ENCODE measurements at regions not wholly inside any gene's neighbourhood (a gene's known extent, or its start where the extent isn't known, plus 50 kb on each side); places are given as distances from the start of the nearest gene placed in this dataset.
A peak's percentile ranks its signal among the peaks of the same experiment; 100 is the strongest.

GRCh38 chr6:2407525-2407924, 162.1 kb upstream of the GMDS start:
- TF ChIP-seq POLR2A (IDR thresholded peaks at IDR 0.05) (no peak), CTCF (IDR thresholded peaks at IDR 0.05) (no peak)
- Histone ChIP-seq H3K27me3 (no peaks in the 10 kb centered on the region), H3K27ac (no peak overlapping the region), H3K9me3 (peaks cover 0 to 10% (median 0%) of the 10 kb centered on the region in 12 donors), H3K4me1 (no peaks in the 10 kb centered on the region), H3K4me3 (no peak overlapping the region), H3K36me3 (peaks cover 0 to under 1% (median 0%) of the 10 kb centered on the region in 9 donors)
- ATAC-seq (no peak), DNase-seq (no peak)
- intact Hi-C loops (cut with DNase I) = no loop called here

- no peak for ATAC-seq
- Histone ChIP-seq H3K36me3 (peaks cover 0 to 24% (median 0%) of the 10 kb centered on the region in 9 donors), H3K27me3 (no peaks in the 10 kb centered on the region), H3K27ac (no peak overlapping the region), H3K4me3 (no peak overlapping the region), H3K4me1 (no peaks in the 10 kb centered on the region), H3K9me3 (peaks cover 0 to 24% (median 0%) of the 10 kb centered on the region in 12 donors)
- no peak for TF ChIP-seq CTCF (IDR thresholded peaks at IDR 0.05)
- no peak for TF ChIP-seq POLR2A (IDR thresholded peaks at IDR 0.05)
- intact Hi-C loops (cut with DNase I) = no loop called here
- WGBS, 4 donors = 94 to 95% (median 94%) methylated on average over 6 of the region's 6 CpGs
- no peak for DNase-seq
Measured at GRCh38 chr6:2404211-2404929, 159.0 kb upstream of the GMDS start.

- Histone ChIP-seq H3K27ac (no peak overlapping the region), H3K4me3 (no peak overlapping the region), H3K36me3 (peaks cover 0 to 32% (median 4%) of the 10 kb centered on the region in 9 donors), H3K9me3 (peaks cover 0 to 33% (median 0%) of the 10 kb centered on the region in 12 donors), H3K27me3 (no peaks in the 10 kb centered on the region), H3K4me1 (no peaks in the 10 kb centered on the region)
- 91 to 98% (median 96%) methylated on average over 4 of the region's 4 CpGs for WGBS, 4 donors
- intact Hi-C loops (cut with DNase I) = no loop called here
- TF ChIP-seq POLR2A (IDR thresholded peaks at IDR 0.05) (no peak), CTCF (IDR thresholded peaks at IDR 0.05) (no peak)
- DNase-seq = no peak
- no peak for ATAC-seq
Measured at GRCh38 chr6:2403546-2403945, 158.1 kb upstream of the GMDS start.

GRCh38 chr6:2396846-2397630, 151.6 kb upstream of the GMDS start:
- Histone ChIP-seq H3K4me1 (peaks cover 0 to 11% (median 0%) of the 10 kb centered on the region in 12 donors), H3K27ac (no peak overlapping the region), H3K27me3 (no peaks in the 10 kb centered on the region), H3K9me3 (peaks cover 0 to 24% (median 0%) of the 10 kb centered on the region in 12 donors), H3K4me3 (no peak overlapping the region), H3K36me3 (peaks cover 0 to 35% (median 4%) of the 10 kb centered on the region in 9 donors)
- intact Hi-C loops (cut with DNase I) = no loop called here
- TF ChIP-seq CTCF (IDR thresholded peaks at IDR 0.05) (no peak), POLR2A (IDR thresholded peaks at IDR 0.05) (no peak)
- DNase-seq (peak in 4 of 5 donors; percentile 30 to 66 (median 44)), ATAC-seq (peak in 2 of 4 donors; percentile 65 to 68)
- 38 to 43% (median 41%) methylated on average over 15 of the region's 15 CpGs for WGBS, 4 donors
